ENCODE measurements at regions not wholly inside any gene's neighbourhood (a gene's known extent, or its start where the extent isn't known, plus 50 kb on each side); places are given as distances from the start of the nearest gene placed in this dataset.

- no peaks in the 10 kb centered on the region for H3K4me1 ChIP-seq (ENCODE audit: control insufficient read depth, extremely low read depth, insufficient read depth, low read length)
- TF ChIP-seq MAX (IDR thresholded peaks at IDR 0.05; ENCODE audit: insufficient read depth, insufficient read length): no peak
- no peak for TF ChIP-seq JUN (IDR thresholded peaks at IDR 0.05; ENCODE audit: borderline replicate concordance, insufficient read depth, insufficient read length, low read depth)
- no peak for TF ChIP-seq FOS (IDR thresholded peaks at IDR 0.05; ENCODE audit: borderline replicate concordance, insufficient read depth, low read length)
- TF ChIP-seq POLR2AphosphoS5 (IDR thresholded peaks at IDR 0.05; ENCODE audit: insufficient read depth, low read depth, low read length): no peak
- no peak for TF ChIP-seq CTCF (IDR thresholded peaks at IDR 0.05; ENCODE audit: extremely low read depth in 1 of 2, insufficient read depth in 1 of 2, low read depth in 1 of 2, low read length in 2 of 2)
- no peak for TF ChIP-seq MYC (IDR thresholded peaks at IDR 0.05; ENCODE audit: low read depth, low read length)
- no peak for TF ChIP-seq POLR2A (IDR thresholded peaks at IDR 0.05; ENCODE audit: low read depth, low read length)
- TF ChIP-seq EZH2 (IDR thresholded peaks at IDR 0.05; ENCODE audit: borderline replicate concordance, low read depth, low read length, severe bottlenecking): no peak
- no peak for TF ChIP-seq GATA2 (IDR thresholded peaks at IDR 0.05; ENCODE audit: insufficient read depth, insufficient read length, low read depth, low read length)
- DNase-seq (ENCODE audit: low read depth, low spot score) (no peak), FAIRE-seq (no peak)
- H3K9me3 ChIP-seq (replicated peaks; ENCODE audit: control insufficient read depth, insufficient read depth, low read length): no peaks in the 10 kb centered on the region
- H3K27ac ChIP-seq (ENCODE audit: insufficient read depth, low read depth, low read length): no peak overlapping the region
- H3K9ac ChIP-seq (replicated peaks; ENCODE audit: extremely low read depth, insufficient read depth, low read length): no peak overlapping the region
- H2AFZ ChIP-seq (ENCODE audit: low read depth, low read length): no peak overlapping the region
- no peaks in the 10 kb centered on the region for H3K79me2 ChIP-seq (ENCODE audit: control insufficient read depth, insufficient read depth, low read length)
- H3K27me3 ChIP-seq (ENCODE audit: control insufficient read depth in 2 of 2, insufficient read depth in 2 of 2, low read length in 2 of 2): peaks cover 9% of the 10 kb centered on the region in 2 experiments
- ChIA-PET POLR2A (no interaction called here), CTCF (interaction anchor here (0.9 to 1.3 kb wide), 2 partner anchors 15 to 238 kb away, joined by 3 read pairs; no protein-coding TSS in a partner anchor)
- no peaks in the 10 kb centered on the region for H4K20me1 ChIP-seq (replicated peaks; ENCODE audit: control insufficient read depth, extremely low read depth, insufficient read depth, low read length)
- H3K9me1 ChIP-seq (replicated peaks; ENCODE audit: control insufficient read depth, extremely low read depth, insufficient read depth, low read length): no peaks in the 10 kb centered on the region
- intact Hi-C loops (cut with micrococcal nuclease): no loop called here
- H3K36me3 ChIP-seq (ENCODE audit: control insufficient read depth in 2 of 2, extremely low read depth in 1 of 2, insufficient read depth in 2 of 2, low read length in 2 of 2): no peaks in the 10 kb centered on the region
- no peak overlapping the region for H3K4me3 ChIP-seq (replicated peaks in 1 of 3; ENCODE audit: insufficient read depth in 1 of 3, low read depth in 1 of 3, low read length in 3 of 3)
- no peak overlapping the region for H3K4me2 ChIP-seq (ENCODE audit: insufficient read depth, low read length)
- BruUV-seq (replicated peaks): no TSS peak
- dilution Hi-C loops (cut with MboI; ENCODE audit: extremely low pct_ligation_motif_present, low sequenced_read_pairs): no loop called here
These were observed 57.0 kb upstream of the EXOC4 start for GRCh38 chr7:133195868-133196267.
